Activated CD4-positive, alpha-beta T cell treated with anti-CD3 and anti-CD28 coated beads for 36 hours (primary cell): ENCODE measurements at regions not wholly inside any gene's neighbourhood (a gene's known extent, or its start where the extent isn't known, plus 50 kb on each side); places are given as distances from the start of the nearest gene placed in this dataset.

Experiments
- ATAC-seq: fragments of 200-7000 bp; cut with Tn5 transposase; one replicate; pipeline ENCODE4 v1.10.0; 2021; ENCODE audit warnings: mild to moderate bottlenecking, moderate library complexity
- CTCF ChIA-PET: fragments of 350-600 bp; sonication (Branson Sonifier 250); formaldehyde crosslinking; loops from one replicate; lab custom pipeline; 2021; ENCODE audit warnings: antibody characterized with exemption; lab: Charles Lee
- POLR2A ChIA-PET: fragments of 350-600 bp; sonication (Branson Sonifier 250); formaldehyde crosslinking; loops from one replicate; lab custom pipeline; 2021; ENCODE audit warnings: antibody characterized with exemption, inconsistent platforms; lab: Charles Lee
- DNase-seq: peaks from one replicate; pipeline ENCODE4 v3.0.0-alpha.2; 2020
- H3K27ac Mint-ChIP-seq: one replicate; pipeline ENCODE4 v1.8.0; 2021; ENCODE audit warnings: mixed read lengths
- H3K27me3 Mint-ChIP-seq: one replicate; pipeline ENCODE4 v1.8.0; 2021; ENCODE audit warnings: mixed read lengths
- H3K36me3 Mint-ChIP-seq: one replicate; pipeline ENCODE4 v1.8.0; 2021; ENCODE audit warnings: low read depth, mixed read lengths
- H3K4me1 Mint-ChIP-seq: one replicate; pipeline ENCODE4 v1.8.0; 2021; ENCODE audit warnings: mixed read lengths
- H3K4me3 Mint-ChIP-seq: one replicate; pipeline ENCODE4 v1.8.0; 2021; ENCODE audit warnings: mild to moderate bottlenecking, moderate library complexity, mixed read lengths
- H3K9me3 Mint-ChIP-seq: one replicate; pipeline ENCODE4 v1.8.0; 2021; ENCODE audit warnings: low read depth, mixed read lengths
- intact Hi-C, 2 experiments: fragments of 100-400 bp; cut with DNase I in 1 of 2; cut with micrococcal nuclease in 1 of 2; formaldehyde crosslinking; loops; one replicate each; pipeline versions ENCODE4 v1.14.2 to v1.15.1; 2022 to 2024; cut with DNase I, micrococcal nuclease

DNA sequence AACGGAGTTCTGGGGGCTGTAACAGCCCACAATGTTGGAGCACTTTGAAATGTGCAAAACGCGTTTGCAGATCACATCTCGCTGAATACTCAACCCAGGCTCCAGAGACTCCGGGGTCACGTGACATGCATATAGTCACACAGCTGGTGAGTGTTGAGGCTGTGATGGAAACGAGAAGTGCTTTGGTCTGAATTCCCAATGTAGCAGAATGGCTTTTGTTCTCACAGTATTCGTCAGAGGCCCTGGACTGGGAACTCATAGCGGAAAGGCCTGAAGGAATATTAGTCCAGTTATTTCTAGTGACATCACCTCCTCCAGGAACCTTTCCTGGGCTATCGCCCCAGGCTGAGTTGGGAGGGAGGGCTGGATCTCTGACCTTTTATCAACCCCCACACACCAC, 95.8 kb upstream of the CRHR1 start:
- CTCF ChIA-PET, result interaction anchor here (0.5 kb wide), 1 partner anchor 252 kb away, joined by 3 read pairs; no protein-coding TSS in a partner anchor

DNA sequence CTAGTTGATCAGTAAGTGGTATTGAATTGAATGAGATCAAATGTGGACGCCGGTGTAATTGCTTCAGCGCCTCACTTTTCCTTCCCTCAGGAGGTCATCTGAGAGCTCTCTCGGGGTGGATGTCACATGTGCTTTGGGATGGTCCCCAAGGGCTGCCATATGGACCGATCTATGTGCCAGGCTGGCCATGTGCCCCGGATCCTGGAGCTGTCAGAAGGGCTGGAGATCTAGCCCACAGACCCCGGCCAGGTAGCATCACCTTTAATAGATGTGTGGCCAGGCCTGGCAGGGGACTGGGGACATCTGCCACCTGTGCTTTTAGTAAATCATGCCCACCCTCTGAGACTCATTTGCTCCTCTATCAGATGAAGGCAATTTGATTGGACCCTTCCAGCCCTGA, 95.3 kb upstream of the CRHR1 start:
- Mint-ChIP-seq H3K27ac (no peak overlapping the region), H3K4me1 (no peaks in the 10 kb centered on the region), H3K4me3 (no peak overlapping the region), H3K9me3 (no peaks in the 10 kb centered on the region), H3K36me3 (no peaks in the 10 kb centered on the region), H3K27me3 (peaks cover 23% of the 10 kb centered on the region)
- CTCF ChIA-PET, result no interaction called here
- ATAC-seq (no peak), DNase-seq (no peak)
- POLR2A ChIA-PET, result no interaction called here
- intact Hi-C loops, result no loop called here

More for the DNA sequence above, 95.8 kb upstream of the CRHR1 start:
- no peaks in the 10 kb centered on the region for H3K4me1 Mint-ChIP-seq
- H3K36me3 Mint-ChIP-seq, result no peaks in the 10 kb centered on the region
- intact Hi-C loops, result no loop called here
- H3K4me3 Mint-ChIP-seq, result no peak overlapping the region
- DNase-seq (no peak), ATAC-seq (no peak)
- no peaks in the 10 kb centered on the region for H3K9me3 Mint-ChIP-seq
- H3K27ac Mint-ChIP-seq, result no peak overlapping the region
- POLR2A ChIA-PET, result no interaction called here
- H3K27me3 Mint-ChIP-seq, result peaks cover 20% of the 10 kb centered on the region

DNA sequence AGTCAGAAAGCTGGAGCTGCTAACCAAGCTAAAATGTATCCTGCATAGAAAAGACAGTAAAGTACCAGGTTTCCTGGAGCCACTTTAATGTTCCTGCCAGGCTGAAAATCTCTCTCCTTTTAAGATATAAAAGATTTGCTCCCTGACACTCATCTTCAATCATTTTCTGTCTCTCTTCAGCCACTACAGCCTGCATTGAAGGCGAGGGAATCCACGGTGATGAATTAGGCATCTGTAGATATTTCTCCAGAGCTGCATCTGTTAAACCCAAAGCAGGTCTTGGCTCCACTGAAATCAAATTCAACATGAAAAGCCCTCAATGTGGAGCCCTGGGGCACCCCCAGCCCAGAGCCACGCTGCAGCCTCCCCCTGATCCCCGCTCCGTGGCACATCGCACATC, 94.7 kb upstream of the CRHR1 start:
- intact Hi-C loops, result no loop called here
- ChIA-PET POLR2A (interaction anchor here (0.7 kb wide), 1 partner anchor 8 kb away, joined by 6 read pairs; no protein-coding TSS in a partner anchor), CTCF (no interaction called here)
- Mint-ChIP-seq H3K27ac (no peak overlapping the region), H3K4me1 (no peaks in the 10 kb centered on the region), H3K4me3 (no peak overlapping the region), H3K27me3 (peaks cover 23% of the 10 kb centered on the region), H3K9me3 (no peaks in the 10 kb centered on the region), H3K36me3 (no peaks in the 10 kb centered on the region)
- DNase-seq, result no peak
- ATAC-seq, result no peak

DNA sequence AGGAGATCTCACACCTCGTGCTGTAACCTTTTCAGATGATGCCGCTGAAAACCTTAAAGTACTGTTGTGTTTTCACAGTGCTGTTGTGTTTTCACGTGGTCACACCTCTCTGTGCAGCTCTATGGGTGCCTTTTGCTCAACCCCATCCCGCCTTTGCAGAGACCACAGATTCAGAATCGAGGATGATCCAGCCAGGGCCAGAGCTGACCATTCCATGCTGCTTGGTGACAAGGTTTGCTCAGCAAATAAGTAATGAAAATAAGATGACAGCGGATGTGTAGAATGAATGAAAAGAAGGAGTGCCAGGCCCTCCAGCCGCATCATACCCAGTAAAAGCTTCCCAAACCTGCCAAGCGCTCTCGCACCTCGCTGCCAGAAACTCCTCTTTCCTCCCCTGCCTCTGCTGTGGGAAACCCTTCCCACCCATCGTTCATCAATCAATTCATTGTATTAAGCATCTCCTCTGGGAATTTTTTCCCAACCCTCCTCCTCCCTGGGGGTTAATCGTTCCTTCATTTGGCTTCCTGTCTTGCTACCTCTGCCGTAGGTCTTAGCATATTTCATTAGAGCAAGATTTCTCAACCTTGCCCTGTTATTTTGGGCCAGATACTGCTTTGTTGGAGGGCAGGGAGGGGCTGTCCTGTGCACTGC, 93.4 kb upstream of the CRHR1 start:
- H3K27me3 Mint-ChIP-seq, result peaks cover 27% of the 10 kb centered on the region
- no peak overlapping the region for H3K27ac Mint-ChIP-seq
- intact Hi-C loops, result no loop called here
- no peaks in the 10 kb centered on the region for H3K4me1 Mint-ChIP-seq
- H3K4me3 Mint-ChIP-seq, result no peak overlapping the region
- ChIA-PET CTCF (no interaction called here), POLR2A (no interaction called here)
- ATAC-seq, result no peak
- no peaks in the 10 kb centered on the region for H3K36me3 Mint-ChIP-seq
- DNase-seq, result no peak
- no peaks in the 10 kb centered on the region for H3K9me3 Mint-ChIP-seq

DNA sequence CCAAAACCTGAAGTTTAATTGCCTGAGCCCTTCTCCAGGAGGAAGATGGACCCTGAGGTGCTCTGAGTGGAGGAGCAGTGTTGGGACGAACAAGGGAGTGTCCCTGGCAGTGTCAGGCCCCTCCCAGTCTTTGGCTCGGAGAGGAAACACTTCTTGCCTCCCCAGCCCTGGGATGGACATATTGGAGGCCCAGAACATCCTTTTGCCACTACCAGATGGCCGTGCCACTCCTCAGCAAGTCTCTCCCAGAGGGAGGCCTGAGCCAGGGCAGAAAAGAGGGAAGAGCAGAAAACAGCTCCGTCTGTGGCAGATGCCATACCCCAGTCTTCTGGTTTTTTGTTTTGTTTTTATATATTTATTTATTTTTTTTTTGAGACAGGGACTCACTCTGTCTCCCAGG, 91.5 kb upstream of the CRHR1 start:
- CTCF ChIA-PET, result no interaction called here
- no peak for ATAC-seq
- H3K9me3 Mint-ChIP-seq, result no peaks in the 10 kb centered on the region
- H3K4me1 Mint-ChIP-seq, result no peaks in the 10 kb centered on the region
- DNase-seq, result no peak
- H3K36me3 Mint-ChIP-seq, result no peaks in the 10 kb centered on the region
- H3K4me3 Mint-ChIP-seq, result no peak overlapping the region
- no peak overlapping the region for H3K27ac Mint-ChIP-seq
- intact Hi-C loops, result no loop called here
- peaks cover 27% of the 10 kb centered on the region for H3K27me3 Mint-ChIP-seq
- POLR2A ChIA-PET, result no interaction called here

DNA sequence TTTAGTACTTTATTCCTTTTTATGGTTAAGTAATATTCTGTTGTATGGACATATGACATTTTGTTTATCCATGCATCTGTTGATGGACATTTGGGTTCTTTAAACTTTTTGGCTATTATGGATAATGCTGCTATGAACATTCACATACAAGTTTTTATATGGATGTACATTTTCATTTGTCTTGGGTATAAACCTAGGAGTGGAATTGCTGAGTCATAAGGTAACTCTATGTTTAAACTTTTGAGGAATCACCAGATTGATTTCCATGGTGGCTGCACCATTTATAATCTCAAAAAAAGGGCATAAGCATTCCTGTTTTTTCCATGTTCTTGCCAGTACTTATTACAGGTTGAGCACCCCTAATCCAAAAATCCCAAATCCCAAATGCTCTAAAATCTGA, 90.3 kb upstream of the CRHR1 start:
- ATAC-seq, result no peak
- Mint-ChIP-seq H3K27me3 (peaks cover 29% of the 10 kb centered on the region), H3K4me3 (no peak overlapping the region), H3K27ac (no peak overlapping the region), H3K4me1 (no peaks in the 10 kb centered on the region), H3K36me3 (no peaks in the 10 kb centered on the region), H3K9me3 (no peaks in the 10 kb centered on the region)
- DNase-seq, result no peak
- intact Hi-C loops, result no loop called here
- ChIA-PET POLR2A (no interaction called here), CTCF (no interaction called here)

DNA sequence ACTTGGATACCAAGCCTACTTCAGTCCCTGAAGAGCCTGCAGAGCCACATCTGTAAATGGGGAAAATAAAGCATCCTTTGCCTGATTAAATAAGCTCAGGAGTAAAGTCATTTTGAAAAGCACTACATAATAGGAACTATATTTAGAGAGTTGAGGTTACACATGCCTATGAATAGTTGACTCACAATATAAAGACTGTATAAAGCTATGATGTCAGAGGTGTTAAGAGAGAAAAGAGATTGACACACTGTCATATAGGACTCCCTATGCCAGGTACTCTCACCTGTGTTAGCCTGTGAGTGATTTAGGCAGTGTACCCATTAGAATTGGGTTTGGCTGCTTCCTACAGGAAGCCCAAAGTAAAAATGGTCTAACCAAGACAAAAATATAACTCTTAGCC, 87.7 kb upstream of the CRHR1 start:
- intact Hi-C loops, result no loop called here
- H3K27me3 Mint-ChIP-seq, result peaks cover 20% of the 10 kb centered on the region
- H3K9me3 Mint-ChIP-seq, result no peaks in the 10 kb centered on the region
- DNase-seq (no peak), ATAC-seq (peak; percentile 65)
- no peak overlapping the region for H3K4me3 Mint-ChIP-seq
- H3K27ac Mint-ChIP-seq, result no peak overlapping the region
- H3K36me3 Mint-ChIP-seq, result no peaks in the 10 kb centered on the region
- H3K4me1 Mint-ChIP-seq, result no peaks in the 10 kb centered on the region
- ChIA-PET CTCF (interaction anchor here (0.6 to 1.2 kb wide), 4 partner anchors 12 to 1025 kb away, joined by 3 read pairs; no protein-coding TSS in a partner anchor), POLR2A (no interaction called here)

DNA sequence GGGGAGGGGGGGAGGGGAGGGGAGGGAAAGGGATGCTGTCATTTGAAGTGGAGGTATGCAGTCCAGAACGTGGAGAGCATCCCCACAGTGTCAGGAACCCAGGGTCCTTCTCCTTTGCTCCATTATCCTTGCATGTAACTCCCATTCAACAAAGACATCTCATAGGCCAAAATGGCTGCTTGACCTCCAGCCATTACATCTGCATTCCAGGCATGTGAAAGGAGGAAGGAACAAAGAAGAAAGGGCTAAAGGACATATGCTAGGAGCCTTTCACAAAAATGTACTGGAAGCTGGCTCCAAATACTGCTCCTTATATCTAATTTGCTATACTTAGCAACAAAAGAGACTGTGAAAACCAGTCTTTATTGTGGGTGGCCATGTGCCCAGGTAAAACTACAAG, 87.0 kb upstream of the CRHR1 start:
- CTCF ChIA-PET, result no interaction called here
- DNase-seq, result no peak
- no peak for ATAC-seq
- POLR2A ChIA-PET, result no interaction called here
- Mint-ChIP-seq H3K9me3 (no peaks in the 10 kb centered on the region), H3K4me1 (no peaks in the 10 kb centered on the region), H3K4me3 (no peak overlapping the region), H3K27ac (no peak overlapping the region), H3K36me3 (no peaks in the 10 kb centered on the region), H3K27me3 (peaks cover 23% of the 10 kb centered on the region)
- intact Hi-C loops, result no loop called here

DNA sequence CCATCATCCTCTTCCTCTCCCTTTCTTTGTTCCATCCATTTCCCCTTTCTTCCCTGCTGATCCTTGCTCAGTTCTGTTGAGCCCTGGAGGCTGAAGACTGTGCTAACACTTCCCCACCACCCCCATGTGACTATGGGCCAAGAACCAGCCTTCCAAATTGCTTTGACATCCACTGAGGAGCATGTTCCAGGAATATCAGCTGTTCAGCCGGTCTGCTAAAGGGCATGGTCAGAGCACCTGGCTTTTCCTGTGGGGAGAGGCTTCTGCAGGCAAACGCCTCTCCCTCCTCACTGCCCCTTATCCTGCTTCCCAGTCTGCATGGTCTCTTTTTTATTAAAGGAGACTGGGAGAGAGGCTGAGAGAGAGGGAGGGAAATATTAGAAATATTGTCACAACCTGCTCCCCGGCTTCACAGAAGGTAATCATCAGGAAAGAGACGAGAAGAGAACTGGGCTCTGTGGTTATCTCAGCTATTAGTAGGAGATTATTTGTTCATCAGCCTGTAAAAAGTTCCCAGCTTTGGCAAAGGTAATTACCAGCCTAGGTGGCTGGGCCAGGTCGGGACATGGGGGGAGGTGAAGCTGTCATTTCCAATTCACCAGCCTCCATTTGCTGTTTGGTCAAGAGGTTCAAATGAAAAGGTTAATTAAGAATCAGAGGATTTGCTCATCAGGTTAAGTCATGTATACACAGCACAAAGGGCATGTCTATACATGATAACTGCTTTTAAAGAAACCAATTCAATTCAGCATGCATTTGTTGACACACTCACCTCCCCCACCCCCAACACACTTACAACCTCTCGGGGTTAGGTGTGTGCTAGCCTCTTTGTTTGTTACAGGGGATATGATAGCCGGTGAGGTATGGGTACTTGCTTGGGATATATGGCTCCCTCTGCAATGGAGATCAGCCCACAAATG, 83.7 kb upstream of the CRHR1 start:
- CTCF ChIA-PET, result no interaction called here
- no peak for DNase-seq

DNA sequence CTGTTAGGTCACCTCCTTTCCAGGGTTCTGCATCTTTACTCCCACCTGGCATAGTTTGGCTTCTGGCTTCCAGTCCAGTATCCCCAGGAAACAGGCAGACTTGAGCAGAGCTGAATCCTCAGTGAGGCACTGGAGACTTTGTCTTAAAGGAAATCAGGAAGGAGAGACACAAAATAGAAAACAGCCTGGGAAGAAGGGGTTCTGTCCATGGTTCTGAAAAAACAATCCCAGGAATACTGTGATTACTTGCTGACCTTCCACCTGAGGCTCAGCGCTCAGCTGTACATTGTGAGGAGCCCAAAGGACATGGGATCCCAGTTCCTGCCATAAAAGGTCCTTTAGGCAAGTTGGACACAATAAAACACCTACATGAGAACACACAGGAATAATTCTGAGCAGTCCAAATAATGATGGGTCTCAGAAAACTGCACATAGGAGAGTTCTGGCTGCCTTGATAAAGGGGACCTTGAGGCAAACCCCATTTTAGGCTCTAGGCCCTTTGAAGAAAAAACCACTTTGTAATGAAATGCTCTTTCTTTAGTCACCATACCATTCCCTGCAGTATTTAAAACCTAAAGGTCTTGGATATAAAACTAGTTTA, 81.4 kb upstream of the CRHR1 start:
- CTCF ChIA-PET, result no interaction called here
- Mint-ChIP-seq H3K36me3 (no peaks in the 10 kb centered on the region), H3K4me3 (no peak overlapping the region), H3K27ac (no peak overlapping the region), H3K27me3 (peaks cover 31% of the 10 kb centered on the region), H3K4me1 (peaks cover 11% of the 10 kb centered on the region), H3K9me3 (no peaks in the 10 kb centered on the region)
- no peak for DNase-seq
- intact Hi-C loops, result no loop called here
- POLR2A ChIA-PET, result no interaction called here
- no peak for ATAC-seq

More for the DNA sequence above, 83.7 kb upstream of the CRHR1 start:
- H3K27ac Mint-ChIP-seq, result no peak overlapping the region
- ATAC-seq, result no peak
- H3K4me3 Mint-ChIP-seq, result no peak overlapping the region
- peaks cover 4% of the 10 kb centered on the region for H3K4me1 Mint-ChIP-seq
- no peaks in the 10 kb centered on the region for H3K9me3 Mint-ChIP-seq
- H3K27me3 Mint-ChIP-seq, result peaks cover 26% of the 10 kb centered on the region
- POLR2A ChIA-PET, result no interaction called here
- H3K36me3 Mint-ChIP-seq, result no peaks in the 10 kb centered on the region
- intact Hi-C loops, result no loop called here

DNA sequence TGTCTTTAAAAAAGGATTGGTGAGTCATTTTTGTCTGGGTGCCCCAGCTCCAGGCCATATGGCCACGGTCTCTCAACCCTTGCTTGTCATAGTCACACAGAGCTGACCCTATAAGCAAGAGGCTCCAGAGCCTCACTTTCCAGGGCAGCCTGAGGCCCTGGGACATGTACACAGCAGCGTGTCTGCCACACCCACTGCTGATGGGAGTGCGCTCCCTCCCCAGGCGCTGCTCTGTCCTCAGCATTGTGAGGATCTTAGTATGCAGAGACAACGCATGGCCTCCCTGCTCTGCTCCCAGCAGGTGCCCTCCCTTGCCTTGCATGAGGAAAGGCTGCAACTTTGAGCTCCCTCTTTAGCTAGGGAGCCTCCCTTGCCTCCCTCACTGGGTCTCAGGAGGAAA, 80.8 kb upstream of the CRHR1 start:
- ChIA-PET CTCF (no interaction called here), POLR2A (no interaction called here)
- peaks cover 11% of the 10 kb centered on the region for H3K4me1 Mint-ChIP-seq
- intact Hi-C loops, result no loop called here
- peaks cover 35% of the 10 kb centered on the region for H3K27me3 Mint-ChIP-seq
- no peak overlapping the region for H3K27ac Mint-ChIP-seq
- H3K36me3 Mint-ChIP-seq, result no peaks in the 10 kb centered on the region
- ATAC-seq (no peak), DNase-seq (no peak)
- no peaks in the 10 kb centered on the region for H3K9me3 Mint-ChIP-seq
- no peak overlapping the region for H3K4me3 Mint-ChIP-seq

DNA sequence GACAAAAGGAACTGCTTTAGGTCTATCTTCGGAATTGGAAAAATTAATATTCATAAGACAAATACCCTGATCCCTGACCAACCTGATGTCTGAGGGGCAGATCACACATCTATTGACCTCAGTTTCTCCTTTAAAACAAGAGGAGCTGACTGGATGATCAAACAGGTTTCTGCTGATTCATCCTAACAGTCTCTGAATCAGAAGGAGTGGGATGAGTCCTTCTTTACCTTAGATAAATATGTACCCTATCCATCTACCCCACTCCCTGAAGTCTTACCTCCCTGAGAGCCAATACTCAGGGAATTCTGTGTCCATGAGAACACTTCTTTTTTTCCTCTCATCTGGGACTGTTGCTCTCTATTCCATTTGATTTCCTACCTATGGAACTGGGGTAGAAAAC, 80.3 kb upstream of the CRHR1 start:
- Mint-ChIP-seq H3K9me3 (no peaks in the 10 kb centered on the region), H3K36me3 (no peaks in the 10 kb centered on the region), H3K4me3 (no peak overlapping the region), H3K27ac (no peak overlapping the region), H3K27me3 (peaks cover 31% of the 10 kb centered on the region), H3K4me1 (peaks cover 11% of the 10 kb centered on the region)
- ChIA-PET CTCF (no interaction called here), POLR2A (no interaction called here)
- intact Hi-C loops, result no loop called here
- DNase-seq (no peak), ATAC-seq (no peak)
